ENCODE measurements at regions not wholly inside any gene's neighbourhood (a gene's known extent, or its start where the extent isn't known, plus 50 kb on each side); places are given as distances from the start of the nearest gene placed in this dataset.

DNA sequence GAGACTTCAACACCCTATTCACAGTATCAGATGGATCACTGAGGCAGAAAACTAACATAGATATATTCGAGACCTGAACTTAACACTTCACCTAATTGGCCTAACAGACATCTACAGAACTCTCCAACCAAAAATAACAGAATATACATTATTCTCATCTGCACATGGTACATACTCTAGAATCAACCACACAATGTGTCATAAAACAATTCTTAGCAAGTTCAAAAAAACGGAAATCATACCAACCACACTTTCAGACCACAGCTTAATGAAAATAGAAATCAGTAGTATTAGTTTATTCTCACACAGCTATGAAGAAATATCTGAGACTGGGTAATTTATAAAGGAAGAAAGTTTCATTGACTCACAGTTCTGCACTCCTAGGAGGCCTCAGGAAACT lies 387.9 kb downstream of the DEPDC1B start:
- H3K9me1 ChIP-seq (replicated peaks; ENCODE audit: control insufficient read depth, extremely low read depth, insufficient read depth, low read length): no peaks in the 10 kb centered on the region
- H3K9me3 ChIP-seq (replicated peaks; ENCODE audit: control insufficient read depth, insufficient read depth, low read length): no peaks in the 10 kb centered on the region
- no peak for TF ChIP-seq POLR2A (IDR thresholded peaks at IDR 0.05; ENCODE audit: low read depth, low read length)
- no peak for TF ChIP-seq MYC (IDR thresholded peaks at IDR 0.05; ENCODE audit: low read depth, low read length)
- no peak for TF ChIP-seq FOS (IDR thresholded peaks at IDR 0.05; ENCODE audit: borderline replicate concordance, insufficient read depth, low read length)
- no peak for TF ChIP-seq GATA2 (IDR thresholded peaks at IDR 0.05; ENCODE audit: insufficient read depth, insufficient read length, low read depth, low read length)
- TF ChIP-seq, protein P1, sequence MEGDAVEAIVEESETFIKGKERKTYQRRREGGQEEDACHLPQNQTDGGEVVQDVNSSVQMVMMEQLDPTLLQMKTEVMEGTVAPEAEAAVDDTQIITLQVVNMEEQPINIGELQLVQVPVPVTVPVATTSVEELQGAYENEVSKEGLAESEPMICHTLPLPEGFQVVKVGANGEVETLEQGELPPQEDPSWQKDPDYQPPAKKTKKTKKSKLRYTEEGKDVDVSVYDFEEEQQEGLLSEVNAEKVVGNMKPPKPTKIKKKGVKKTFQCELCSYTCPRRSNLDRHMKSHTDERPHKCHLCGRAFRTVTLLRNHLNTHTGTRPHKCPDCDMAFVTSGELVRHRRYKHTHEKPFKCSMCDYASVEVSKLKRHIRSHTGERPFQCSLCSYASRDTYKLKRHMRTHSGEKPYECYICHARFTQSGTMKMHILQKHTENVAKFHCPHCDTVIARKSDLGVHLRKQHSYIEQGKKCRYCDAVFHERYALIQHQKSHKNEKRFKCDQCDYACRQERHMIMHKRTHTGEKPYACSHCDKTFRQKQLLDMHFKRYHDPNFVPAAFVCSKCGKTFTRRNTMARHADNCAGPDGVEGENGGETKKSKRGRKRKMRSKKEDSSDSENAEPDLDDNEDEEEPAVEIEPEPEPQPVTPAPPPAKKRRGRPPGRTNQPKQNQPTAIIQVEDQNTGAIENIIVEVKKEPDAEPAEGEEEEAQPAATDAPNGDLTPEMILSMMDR (IDR thresholded peaks at IDR 0.05; ENCODE audit: extremely low read depth in 1 of 2, insufficient read depth in 1 of 2, low read depth in 1 of 2, low read length in 2 of 2): no peak
- no peak for TF ChIP-seq POLR2AphosphoS5 (IDR thresholded peaks at IDR 0.05; ENCODE audit: insufficient read depth, low read depth, low read length)
- no peak for TF ChIP-seq EZH2 (IDR thresholded peaks at IDR 0.05; ENCODE audit: borderline replicate concordance, low read depth, low read length, severe bottlenecking)
- TF ChIP-seq, protein P2, sequence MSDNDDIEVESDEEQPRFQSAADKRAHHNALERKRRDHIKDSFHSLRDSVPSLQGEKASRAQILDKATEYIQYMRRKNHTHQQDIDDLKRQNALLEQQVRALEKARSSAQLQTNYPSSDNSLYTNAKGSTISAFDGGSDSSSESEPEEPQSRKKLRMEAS (IDR thresholded peaks at IDR 0.05; ENCODE audit: insufficient read depth, insufficient read length): no peak
- TF ChIP-seq JUN (IDR thresholded peaks at IDR 0.05; ENCODE audit: borderline replicate concordance, insufficient read depth, insufficient read length, low read depth): no peak
- CTCF ChIA-PET: no interaction called here
- H3K36me3 ChIP-seq (ENCODE audit: control insufficient read depth in 2 of 2, extremely low read depth in 1 of 2, insufficient read depth in 2 of 2, low read length in 2 of 2): no peaks in the 10 kb centered on the region
- intact Hi-C loops (cut with micrococcal nuclease) (no loop called here), dilution Hi-C loops (cut with MboI; ENCODE audit: extremely low pct_ligation_motif_present, low sequenced_read_pairs) (no loop called here)
- no peak overlapping the region for H2AFZ ChIP-seq (ENCODE audit: low read depth, low read length)
- H4K20me1 ChIP-seq (replicated peaks; ENCODE audit: control insufficient read depth, extremely low read depth, insufficient read depth, low read length): no peaks in the 10 kb centered on the region
- FAIRE-seq (no peak), DNase-seq (ENCODE audit: low read depth, low spot score) (no peak)
- BruUV-seq (replicated peaks): no TSS peak
- no peak overlapping the region for H3K4me3 ChIP-seq (replicated peaks in 1 of 3; ENCODE audit: insufficient read depth in 1 of 3, low read depth in 1 of 3, low read length in 3 of 3)
- H3K4me1 ChIP-seq (ENCODE audit: control insufficient read depth, extremely low read depth, insufficient read depth, low read length): no peaks in the 10 kb centered on the region
- H3K27ac ChIP-seq (ENCODE audit: insufficient read depth, low read depth, low read length): no peak overlapping the region
- H3K79me2 ChIP-seq (ENCODE audit: control insufficient read depth, insufficient read depth, low read length): no peaks in the 10 kb centered on the region
- no peak overlapping the region for H3K9ac ChIP-seq (replicated peaks; ENCODE audit: extremely low read depth, insufficient read depth, low read length)
- POLR2A ChIA-PET: no interaction called here
- H3K4me2 ChIP-seq (ENCODE audit: insufficient read depth, low read length): no peak overlapping the region
- H3K27me3 ChIP-seq (ENCODE audit: control insufficient read depth in 2 of 2, insufficient read depth in 2 of 2, low read length in 2 of 2): no peaks in the 10 kb centered on the region

All from endothelial cell of umbilical vein (primary cell).